H9 (cell line): ENCODE measurements at regions not wholly inside any gene's neighbourhood (a gene's known extent, or its start where the extent isn't known, plus 50 kb on each side); places are given as distances from the start of the nearest gene placed in this dataset.
A peak's percentile ranks its signal among the peaks of the same experiment; 100 is the strongest.

Source experiments
- DNase-seq: peaks from one replicate; pipeline ENCODE4 v3.0.0-alpha.2; 2017
- H2AFZ ChIP-seq: one replicate; pipeline ENCODE4 v1.6.1; 2013; ENCODE audit warnings: mild to moderate bottlenecking, low read length, control low read depth, moderate library complexity
- H2AK5ac ChIP-seq: 2 replicates; pipeline ENCODE4 v1.6.1; 2013; ENCODE audit warnings: low read length, control low read depth, mixed read lengths; ENCODE audit not compliant: insufficient read length
- H2BK120ac ChIP-seq: one replicate; pipeline ENCODE4 v1.6.1; 2013; ENCODE audit warnings: low read depth, mild to moderate bottlenecking, low read length, control low read depth, inconsistent platforms; ENCODE audit not compliant: poor library complexity, severe bottlenecking
- H2BK12ac ChIP-seq: 2 replicates; pipeline ENCODE4 v1.6.1; 2013; ENCODE audit warnings: low read length, control low read depth, mixed read lengths, low read depth; ENCODE audit not compliant: insufficient read length
- H2BK15ac ChIP-seq: 2 replicates; pipeline ENCODE4 v1.6.1; 2013; ENCODE audit warnings: low read depth, low read length, control low read depth
- H2BK20ac ChIP-seq: one replicate; pipeline ENCODE4 v1.6.1; 2013; ENCODE audit warnings: low read depth, mild to moderate bottlenecking, low read length, control low read depth, inconsistent platforms; ENCODE audit not compliant: poor library complexity, severe bottlenecking
- H2BK5ac ChIP-seq: 2 replicates; pipeline ENCODE4 v1.6.1; 2013; ENCODE audit warnings: low read length, control low read depth, mixed read lengths; ENCODE audit not compliant: insufficient read length
- H3K14ac ChIP-seq: 2 replicates; pipeline ENCODE4 v1.6.1; 2013; ENCODE audit warnings: low read length, control low read depth; ENCODE audit not compliant: insufficient read depth
- H3K18ac ChIP-seq: 2 replicates; pipeline ENCODE4 v1.6.1; 2013; ENCODE audit warnings: low read depth, mild to moderate bottlenecking, mixed read lengths, low read length, control low read depth; ENCODE audit not compliant: insufficient read length
- H3K23ac ChIP-seq: 2 replicates; pipeline ENCODE4 v1.6.1; 2013; ENCODE audit warnings: low read length, control low read depth, mixed read lengths, low read depth; ENCODE audit not compliant: insufficient read length
- H3K23me2 ChIP-seq: 2 replicates; pipeline ENCODE4 v1.6.1; 2013; ENCODE audit warnings: low read depth, mild to moderate bottlenecking, mixed read lengths, low read length, control low read depth; ENCODE audit not compliant: insufficient read length, poor library complexity, severe bottlenecking
- H3K27ac ChIP-seq: 2 replicates; pipeline ENCODE4 v1.5.1; 2013; ENCODE audit warnings: low read length, control low read depth, mixed read lengths, low read depth; ENCODE audit not compliant: insufficient read length
- H3K27me3 ChIP-seq: 2 replicates; pipeline ENCODE4 v1.6.1; 2013; ENCODE audit warnings: low read length, control low read depth, inconsistent platforms; ENCODE audit not compliant: insufficient read depth
- H3K4ac ChIP-seq: 2 replicates; pipeline ENCODE4 v1.6.1; 2013; ENCODE audit warnings: low read depth, mild to moderate bottlenecking, control low read depth, inconsistent platforms, low read length, moderate library complexity
- H3K4me1 ChIP-seq: 2 replicates; pipeline ENCODE4 v1.6.1; 2013; ENCODE audit warnings: low read length, control low read depth, inconsistent platforms; ENCODE audit not compliant: insufficient read depth
- H3K4me2 ChIP-seq: 2 replicates; pipeline ENCODE4 v1.6.1; 2013; ENCODE audit warnings: low read length, control low read depth, mixed read lengths; ENCODE audit not compliant: insufficient read length, insufficient read depth
- H3K56ac ChIP-seq: 2 replicates; pipeline ENCODE4 v1.6.1; 2013; ENCODE audit warnings: low read depth, mild to moderate bottlenecking, mixed read lengths, low read length, control low read depth; ENCODE audit not compliant: insufficient read length
- H3K79me1 ChIP-seq: 2 replicates; pipeline ENCODE4 v1.6.1; 2013; ENCODE audit warnings: low read depth, mild to moderate bottlenecking, moderate library complexity, low read length, control low read depth, inconsistent platforms; ENCODE audit not compliant: insufficient read depth, poor library complexity, severe bottlenecking
- H3K79me2 ChIP-seq: 2 replicates; pipeline ENCODE4 v1.6.1; 2013; ENCODE audit warnings: low read length, control low read depth, inconsistent platforms; ENCODE audit not compliant: insufficient read depth
- H3K9ac ChIP-seq: 2 replicates; pipeline ENCODE4 v1.6.1; 2013; ENCODE audit warnings: low read length, control low read depth, mixed read lengths; ENCODE audit not compliant: insufficient read length; ENCODE audit errors: extremely low read depth
- H3K9me3 ChIP-seq: one replicate; pipeline ENCODE4 v1.6.1; 2013; ENCODE audit warnings: low read depth, low read length, inconsistent platforms; ENCODE audit not compliant: control insufficient read depth
- H3T11ph ChIP-seq: one replicate; pipeline ENCODE4 v1.6.1; 2013; ENCODE audit warnings: mild to moderate bottlenecking, low read length, control low read depth, inconsistent platforms
- H4K20me1 ChIP-seq: one replicate; pipeline ENCODE4 v1.6.1; 2013; ENCODE audit not compliant: control insufficient read depth, insufficient read length, insufficient read depth
- H4K5ac ChIP-seq: 2 replicates; pipeline ENCODE4 v1.6.1; 2013; ENCODE audit warnings: low read depth, mild to moderate bottlenecking, mixed read lengths, low read length, control low read depth; ENCODE audit not compliant: insufficient read length
- H4K8ac ChIP-seq: replicated peaks from 2 replicates; pipeline ENCODE4 v1.6.1; 2013; ENCODE audit warnings: low read length, control low read depth, mixed read lengths, low read depth; ENCODE audit not compliant: insufficient read length
- H4K91ac ChIP-seq: 2 replicates; pipeline ENCODE4 v1.6.1; 2013; ENCODE audit warnings: low read depth, mild to moderate bottlenecking, moderate library complexity, mixed read lengths, low read length, control low read depth; ENCODE audit not compliant: insufficient read length
- H3K27ac Mint-ChIP-seq, 3 experiments: 2 replicates in 2 of 3; 3 replicates in 1 of 3; pipeline ENCODE4 v1.8.0; 2020 to 2021; ENCODE audit warnings: mixed read lengths in 3 of 3, mild to moderate bottlenecking in 1 of 3, moderate library complexity in 1 of 3
- H3K27me3 Mint-ChIP-seq: 2 replicates; pipeline ENCODE4 v1.8.0; 2021; ENCODE audit warnings: low read depth, mild to moderate bottlenecking, moderate library complexity, mixed read lengths
- H3K36me3 Mint-ChIP-seq, 3 experiments: 2 replicates in 2 of 3; 3 replicates in 1 of 3; pipeline ENCODE4 v1.8.0; 2020 to 2021; ENCODE audit warnings: low read depth in 3 of 3, mixed read lengths in 3 of 3; ENCODE audit not compliant: insufficient read depth in 1 of 3
- H3K4me1 Mint-ChIP-seq, 2 experiments: 2 replicates each; pipeline ENCODE4 v1.8.0; 2020; ENCODE audit warnings: mixed read lengths in 2 of 2
- H3K4me3 Mint-ChIP-seq, 2 experiments: 2 replicates in 1 of 2; 3 replicates in 1 of 2; pipeline ENCODE4 v1.8.0; 2020 to 2021; ENCODE audit warnings: mild to moderate bottlenecking in 2 of 2, mixed read lengths in 2 of 2, moderate library complexity in 1 of 2
- H3K9me3 Mint-ChIP-seq, 2 experiments: 2 replicates in 1 of 2; 3 replicates in 1 of 2; pipeline ENCODE4 v1.8.0; 2020; ENCODE audit warnings: mild to moderate bottlenecking in 2 of 2, mixed read lengths in 2 of 2, moderate library complexity in 1 of 2
- CTCF ChIP-seq: fragments of 200-600 bp; sonication (generic); conservative IDR thresholded peaks from 3 replicates; pipeline ENCODE4 v1.8.0; 2021; ENCODE audit warnings: antibody characterized with exemption, mild to moderate bottlenecking
- WGBS: extraction: QIAGEN DNeasy Blood & Tissue Kit; methylation state at CpG from one replicate; pipeline ENCODE4 v1.1.7; 2013; ENCODE audit warnings: missing lambda C conversion rate, low lambda C conversion rate, mixed read lengths; ENCODE audit not compliant: insufficient read length; ENCODE audit errors: extremely low coverage; 5-methylcytosine and 5-hydroxymethylcytosine counted together

GRCh38 chr13:36509369-36509768 is 77.1 kb downstream of the CCNA1 start:
- no peak overlapping the region for H3K23ac ChIP-seq
- H4K5ac ChIP-seq: no peak overlapping the region
- H3K4me3 Mint-ChIP-seq: no peak overlapping the region
- no peak overlapping the region for H3K27ac Mint-ChIP-seq
- H3K4me1 Mint-ChIP-seq: 0 out of 4 replicates have a peak, but pooled peaks cover 0 to 2% of the 10 kb centered on the region in 2 experiments
- no peak overlapping the region for H2BK5ac ChIP-seq
- peak; percentile 52 for DNase-seq
- H3T11ph ChIP-seq: no peak overlapping the region
- peaks cover 5 to 8% of the 10 kb centered on the region in 2 experiments for H3K9me3 Mint-ChIP-seq
- H2BK120ac ChIP-seq: no peak overlapping the region
- no peaks in the 10 kb centered on the region for H3K4me1 ChIP-seq
- H2AFZ ChIP-seq: no peak overlapping the region
- no peak overlapping the region for H3K4ac ChIP-seq
- H3K23me2 ChIP-seq: no peaks in the 10 kb centered on the region
- H3K56ac ChIP-seq: no peak overlapping the region
- H4K20me1 ChIP-seq: no peaks in the 10 kb centered on the region
- WGBS: no CpG with 5 or more reads among the region's 3 CpGs
- no peaks in the 10 kb centered on the region for H3K9me3 ChIP-seq
- H3K14ac ChIP-seq: no peak overlapping the region
- H3K79me1 ChIP-seq: no peaks in the 10 kb centered on the region
- TF ChIP-seq CTCF: peak; percentile 69
- H3K36me3 Mint-ChIP-seq: peaks cover 1 to 5% (median 3%) of the 10 kb centered on the region in 3 experiments; a peak in 3 of 7 replicates
- no peaks in the 10 kb centered on the region for H3K79me2 ChIP-seq
- H3K27me3 ChIP-seq: no peaks in the 10 kb centered on the region; the same call in 1 of the 2 replicates
- H2BK12ac ChIP-seq: no peak overlapping the region
- H2AK5ac ChIP-seq: no peak overlapping the region
- no peak overlapping the region for H2BK15ac ChIP-seq
- H4K8ac ChIP-seq: no peak overlapping the region
- H4K91ac ChIP-seq: no peak overlapping the region
- H3K9ac ChIP-seq: no peak overlapping the region
- H3K4me2 ChIP-seq: no peak overlapping the region
- H3K27ac ChIP-seq: no peak overlapping the region
- no peak overlapping the region for H3K18ac ChIP-seq
- H2BK20ac ChIP-seq: no peak overlapping the region
- no peaks in the 10 kb centered on the region for H3K27me3 Mint-ChIP-seq
